ENCODE measurements at regions not wholly inside any gene's neighbourhood (a gene's known extent, or its start where the extent isn't known, plus 50 kb on each side); places are given as distances from the start of the nearest gene placed in this dataset.

DNA sequence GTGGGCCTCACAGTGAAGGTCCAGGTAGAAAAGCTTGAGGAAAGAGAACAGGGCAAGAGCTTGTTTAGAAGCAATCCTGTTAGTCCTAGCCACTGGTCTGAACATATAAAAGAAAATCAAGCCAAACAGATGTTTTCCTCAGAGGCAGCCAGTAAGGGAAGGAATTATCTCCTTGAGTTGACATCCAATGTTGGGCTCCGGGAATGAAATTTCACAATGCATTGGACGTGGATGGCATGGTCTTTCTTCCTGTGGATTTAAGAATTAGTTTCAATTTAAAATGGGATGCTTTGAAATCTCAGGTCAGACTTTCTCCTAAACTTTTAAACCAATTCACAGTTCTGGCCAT, 92.1 kb downstream of the ACKR3 start:
- H3K27me3 ChIP-seq, result no peaks in the 10 kb centered on the region
- peak in 1 of 2 donors; percentile 80 for DNase-seq (ENCODE audit: low read depth in 1 of 2, low spot score in 1 of 2)
- H3K4me1 ChIP-seq (ENCODE audit: low read depth), result no peaks in the 10 kb centered on the region
- no peak overlapping the region for H3K27ac ChIP-seq
- TF ChIP-seq, protein P1, sequence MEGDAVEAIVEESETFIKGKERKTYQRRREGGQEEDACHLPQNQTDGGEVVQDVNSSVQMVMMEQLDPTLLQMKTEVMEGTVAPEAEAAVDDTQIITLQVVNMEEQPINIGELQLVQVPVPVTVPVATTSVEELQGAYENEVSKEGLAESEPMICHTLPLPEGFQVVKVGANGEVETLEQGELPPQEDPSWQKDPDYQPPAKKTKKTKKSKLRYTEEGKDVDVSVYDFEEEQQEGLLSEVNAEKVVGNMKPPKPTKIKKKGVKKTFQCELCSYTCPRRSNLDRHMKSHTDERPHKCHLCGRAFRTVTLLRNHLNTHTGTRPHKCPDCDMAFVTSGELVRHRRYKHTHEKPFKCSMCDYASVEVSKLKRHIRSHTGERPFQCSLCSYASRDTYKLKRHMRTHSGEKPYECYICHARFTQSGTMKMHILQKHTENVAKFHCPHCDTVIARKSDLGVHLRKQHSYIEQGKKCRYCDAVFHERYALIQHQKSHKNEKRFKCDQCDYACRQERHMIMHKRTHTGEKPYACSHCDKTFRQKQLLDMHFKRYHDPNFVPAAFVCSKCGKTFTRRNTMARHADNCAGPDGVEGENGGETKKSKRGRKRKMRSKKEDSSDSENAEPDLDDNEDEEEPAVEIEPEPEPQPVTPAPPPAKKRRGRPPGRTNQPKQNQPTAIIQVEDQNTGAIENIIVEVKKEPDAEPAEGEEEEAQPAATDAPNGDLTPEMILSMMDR (IDR thresholded peaks at IDR 0.05; ENCODE audit: low read depth, low read length), result no peak
- no peak overlapping the region for H3K4me3 ChIP-seq
- no peaks in the 10 kb centered on the region for H3K9me3 ChIP-seq (ENCODE audit: low read depth)
- H3K36me3 ChIP-seq, result no peaks in the 10 kb centered on the region

GRCh38 chr2:236662231-236663185, 92.9 kb downstream of the ACKR3 start:
- H3K4me3 ChIP-seq, result no peak overlapping the region
- DNase-seq (ENCODE audit: low read depth in 1 of 2, low spot score in 1 of 2), result peak in 1 of 2 donors; percentile 70
- H3K27ac ChIP-seq, result no peak overlapping the region
- H3K4me1 ChIP-seq (ENCODE audit: low read depth), result no peaks in the 10 kb centered on the region
- no peaks in the 10 kb centered on the region for H3K9me3 ChIP-seq (ENCODE audit: low read depth)
- TF ChIP-seq, protein P1 (IDR thresholded peaks at IDR 0.05; ENCODE audit: low read depth, low read length), result no peak
- no peaks in the 10 kb centered on the region for H3K36me3 ChIP-seq
- H3K27me3 ChIP-seq, result no peaks in the 10 kb centered on the region

DNA sequence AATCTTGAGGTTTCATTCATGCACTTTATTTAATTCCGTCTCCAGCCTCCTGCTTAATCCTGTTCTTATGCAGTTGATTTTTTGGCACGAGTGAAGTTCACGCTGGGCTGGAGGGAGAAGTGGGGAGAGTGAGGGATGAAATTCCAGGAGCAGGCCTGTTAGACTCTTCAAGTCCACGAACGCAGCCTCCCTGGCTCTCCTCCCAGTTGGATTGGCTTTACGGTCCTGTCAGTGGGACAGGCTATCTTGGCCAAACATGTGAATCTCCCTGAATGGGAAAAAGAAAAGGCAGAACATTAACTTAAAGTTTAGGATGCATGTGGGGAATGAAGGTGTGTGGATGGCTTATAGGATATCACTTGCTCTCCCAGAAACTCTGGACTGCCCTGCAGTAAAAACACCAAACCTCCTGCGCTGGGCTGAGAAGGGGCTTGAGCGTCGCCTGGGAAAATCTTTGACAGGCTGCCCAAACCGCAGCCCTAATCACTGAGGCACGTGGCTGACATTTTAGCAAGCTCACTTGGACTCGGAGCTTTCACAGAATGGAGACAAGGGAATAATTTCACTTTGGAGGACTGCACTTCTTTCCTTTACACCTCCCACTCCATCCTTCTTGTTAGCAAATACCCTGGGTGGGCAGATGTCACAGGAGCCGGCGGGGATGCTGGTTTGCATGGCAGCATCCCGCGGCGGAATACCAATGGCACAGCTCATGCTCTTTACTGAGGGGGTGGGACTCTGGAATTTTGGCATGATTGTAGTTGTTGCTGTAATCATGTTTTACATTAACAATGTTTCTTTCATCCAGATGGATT, 93.9 kb downstream of the ACKR3 start:
- peak in 1 of 2 donors; percentile 93 for DNase-seq (ENCODE audit: low read depth in 1 of 2, low spot score in 1 of 2)
- no peaks in the 10 kb centered on the region for H3K27me3 ChIP-seq
- no peak overlapping the region for H3K27ac ChIP-seq
- H3K4me3 ChIP-seq, result no peak overlapping the region
- no peaks in the 10 kb centered on the region for H3K9me3 ChIP-seq (ENCODE audit: low read depth)
- H3K36me3 ChIP-seq, result no peaks in the 10 kb centered on the region
- TF ChIP-seq, protein P1 (IDR thresholded peaks at IDR 0.05; ENCODE audit: low read depth, low read length), result no peak
- peaks cover 8% of the 10 kb centered on the region for H3K4me1 ChIP-seq (ENCODE audit: low read depth)

GRCh38 chr2:236664136-236664535, 94.5 kb downstream of the ACKR3 start:
- H3K27ac ChIP-seq, result no peak overlapping the region
- no peak for DNase-seq (ENCODE audit: low read depth in 1 of 2, low spot score in 1 of 2)

GRCh38 chr2:236665101-236665500, 95.5 kb downstream of the ACKR3 start:
- H3K9me3 ChIP-seq (ENCODE audit: low read depth), result no peaks in the 10 kb centered on the region
- TF ChIP-seq, protein P1 (IDR thresholded peaks at IDR 0.05; ENCODE audit: low read depth, low read length), result no peak

More at GRCh38 chr2:236664136-236664535, 94.5 kb downstream of the ACKR3 start:
- Histone ChIP-seq H3K9me3 (ENCODE audit: low read depth) (no peaks in the 10 kb centered on the region), H3K4me1 (ENCODE audit: low read depth) (peaks cover 9% of the 10 kb centered on the region), H3K4me3 (no peak overlapping the region), H3K36me3 (no peaks in the 10 kb centered on the region), H3K27me3 (no peaks in the 10 kb centered on the region)
- TF ChIP-seq, protein P1 (IDR thresholded peaks at IDR 0.05; ENCODE audit: low read depth, low read length), result no peak

More at GRCh38 chr2:236665101-236665500, 95.5 kb downstream of the ACKR3 start:
- no peaks in the 10 kb centered on the region for H3K36me3 ChIP-seq
- H3K4me3 ChIP-seq, result no peak overlapping the region
- H3K4me1 ChIP-seq (ENCODE audit: low read depth), result peaks cover 9% of the 10 kb centered on the region
- no peaks in the 10 kb centered on the region for H3K27me3 ChIP-seq
- no peak overlapping the region for H3K27ac ChIP-seq
- no peak for DNase-seq (ENCODE audit: low read depth in 1 of 2, low spot score in 1 of 2)
